ENCODE measurements at regions not wholly inside any gene's neighbourhood (a gene's known extent, or its start where the extent isn't known, plus 50 kb on each side); places are given as distances from the start of the nearest gene placed in this dataset.

- peaks cover 0 to 2% of the 10 kb centered on the region in 2 experiments; a peak in 3 of 5 replicates for H3K9me3 Mint-ChIP-seq
- no peak overlapping the region for H3T11ph ChIP-seq (ENCODE audit: low read length)
- TF ChIP-seq CTCF (conservative IDR thresholded peaks at IDR 0.05) = no peak
- H2AK5ac ChIP-seq (ENCODE audit: insufficient read length, low read length) = no peak overlapping the region
- no peaks in the 10 kb centered on the region for H3K9me3 ChIP-seq (ENCODE audit: control insufficient read depth, low read depth, low read length)
- no peaks in the 10 kb centered on the region for H3K27me3 ChIP-seq (ENCODE audit: insufficient read depth, low read length)
- H3K23ac ChIP-seq (ENCODE audit: insufficient read length, low read depth, low read length) = no peak overlapping the region
- no peak overlapping the region for H3K4ac ChIP-seq (ENCODE audit: low read depth, low read length)
- H3K4me2 ChIP-seq (ENCODE audit: insufficient read depth, insufficient read length, low read length) = no peak overlapping the region
- H2BK5ac ChIP-seq (ENCODE audit: insufficient read length, low read length) = no peak overlapping the region
- no peak overlapping the region for H3K4me3 Mint-ChIP-seq
- H3K27ac ChIP-seq (ENCODE audit: insufficient read length, low read depth, low read length) = no peak overlapping the region
- H3K36me3 Mint-ChIP-seq (ENCODE audit: insufficient read depth in 1 of 3, low read depth in 3 of 3) = peaks cover 0 to 7% (median 5%) of the 10 kb centered on the region in 3 experiments; a peak in 3 of 7 replicates
- H2BK120ac ChIP-seq (ENCODE audit: low read depth, low read length, poor library complexity, severe bottlenecking) = no peak overlapping the region
- H4K91ac ChIP-seq (ENCODE audit: insufficient read length, low read depth, low read length) = no peak overlapping the region
- peaks cover 8 to 13% of the 10 kb centered on the region in 2 experiments; a peak in 3 of 4 replicates for H3K4me1 Mint-ChIP-seq
- no peaks in the 10 kb centered on the region; the same call in 1 of the 2 replicates for H3K79me2 ChIP-seq (ENCODE audit: insufficient read depth, low read length)
- no peak overlapping the region for H3K9ac ChIP-seq (ENCODE audit: extremely low read depth, insufficient read length, low read length)
- H4K5ac ChIP-seq (ENCODE audit: insufficient read length, low read depth, low read length) = no peak overlapping the region
- no peaks in the 10 kb centered on the region for H3K23me2 ChIP-seq (ENCODE audit: insufficient read length, low read depth, low read length, poor library complexity, severe bottlenecking)
- H3K4me1 ChIP-seq (ENCODE audit: insufficient read depth, low read length) = no peaks in the 10 kb centered on the region; the same call in 1 of the 2 replicates
- H2BK12ac ChIP-seq (ENCODE audit: insufficient read length, low read depth, low read length) = no peak overlapping the region
- no peak overlapping the region for H2BK20ac ChIP-seq (ENCODE audit: low read depth, low read length, poor library complexity, severe bottlenecking)
- H3K79me1 ChIP-seq (ENCODE audit: insufficient read depth, low read depth, low read length, poor library complexity, severe bottlenecking) = no peaks in the 10 kb centered on the region
- H3K56ac ChIP-seq (ENCODE audit: insufficient read length, low read depth, low read length) = no peak overlapping the region
- no CpG with 5 or more reads among the region's 4 CpGs for WGBS (ENCODE audit: extremely low coverage, insufficient read length, low lambda C conversion rate)
- H3K27ac Mint-ChIP-seq = no peak overlapping the region
- no peak overlapping the region for H2BK15ac ChIP-seq (ENCODE audit: low read depth, low read length)
- H3K14ac ChIP-seq (ENCODE audit: insufficient read depth, low read length) = no peak overlapping the region
- DNase-seq = no peak
- H3K18ac ChIP-seq (ENCODE audit: insufficient read length, low read depth, low read length) = no peak overlapping the region
- no peak overlapping the region for H2AFZ ChIP-seq (ENCODE audit: low read length)
- no peaks in the 10 kb centered on the region for H4K20me1 ChIP-seq (ENCODE audit: control insufficient read depth, insufficient read depth, insufficient read length)
- H3K27me3 Mint-ChIP-seq (ENCODE audit: low read depth) = no peaks in the 10 kb centered on the region
- no peak overlapping the region for H4K8ac ChIP-seq (replicated peaks; ENCODE audit: insufficient read length, low read depth, low read length)
These were observed 1154.7 kb downstream of the DTWD2 start for GRCh38 chr5:117833691-117834090.
